Umbilical cord (tissue), 1 donor: ENCODE measurements at regions not wholly inside any gene's neighbourhood (a gene's known extent, or its start where the extent isn't known, plus 50 kb on each side); places are given as distances from the start of the nearest gene placed in this dataset.
A peak's percentile ranks its signal among the peaks of the same experiment; 100 is the strongest.

Experiments used
- DNase-seq: peaks from one replicate; pipeline ENCODE4 v3.0.0-alpha.2; 2015; ENCODE audit warnings: low spot score

GRCh38 chr5:160508780-160509361 is 87.2 kb downstream of the PTTG1 start:
- DNase-seq, result peak; percentile 94

GRCh38 chr5:160511280-160511929 is 89.8 kb downstream of the PTTG1 start:
- no peak for DNase-seq
